ENCODE measurements at regions not wholly inside any gene's neighbourhood (a gene's known extent, or its start where the extent isn't known, plus 50 kb on each side); places are given as distances from the start of the nearest gene placed in this dataset.

DNA sequence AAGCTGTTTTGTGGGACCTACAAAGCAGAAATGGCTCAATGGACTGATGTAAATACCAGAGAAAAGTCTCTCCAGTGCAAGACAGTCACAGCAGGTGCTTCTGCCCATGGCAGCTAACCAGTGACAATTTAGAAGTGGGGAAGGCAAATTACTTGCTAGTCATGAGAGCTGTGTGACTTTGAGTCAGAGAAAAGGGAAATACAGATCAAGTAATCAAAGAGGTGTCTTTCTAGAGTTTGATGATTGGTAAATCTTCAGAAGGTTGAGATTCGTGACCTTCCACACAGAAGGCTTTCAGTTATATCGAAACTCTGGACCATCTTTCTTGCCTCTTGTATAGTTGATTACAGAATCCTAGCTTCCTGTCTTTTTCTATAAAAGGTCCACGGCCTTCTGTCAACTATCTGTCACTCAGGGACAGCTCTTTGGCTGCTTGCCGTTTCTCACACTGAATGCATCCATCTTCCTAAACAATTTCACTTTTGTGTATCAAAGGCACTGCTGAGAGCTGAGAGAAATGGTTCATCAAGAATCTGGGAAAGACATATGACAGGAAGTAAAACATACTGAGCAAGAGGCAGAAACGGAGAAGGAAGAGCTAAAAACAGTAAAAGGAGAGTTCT lies 993.9 kb upstream of the ACO1 start:
- RAD21 ChIA-PET (ENCODE audit: unreplicated experiment) = interaction anchor here (1.0 kb wide), 1 partner anchor 11 kb away, joined by 3 read pairs; no protein-coding TSS in a partner anchor
- Histone ChIP-seq H3K9ac (ENCODE audit: control insufficient read depth, insufficient read depth, low read length) (no peak overlapping the region), H3K4me2 (ENCODE audit: control insufficient read depth, insufficient read depth) (no peak overlapping the region), H3K4me3 (no peak overlapping the region), H3K79me2 (ENCODE audit: control insufficient read depth, insufficient read depth, low read length) (no peaks in the 10 kb centered on the region), H3K27ac (ENCODE audit: control insufficient read depth, insufficient read depth) (no peak overlapping the region), H3K4me1 (ENCODE audit: control insufficient read depth, insufficient read depth, low read length) (no peaks in the 10 kb centered on the region), H3K36me3 (ENCODE audit: control insufficient read depth in 2 of 2, insufficient read depth in 2 of 2, low read length in 1 of 2) (no peaks in the 10 kb centered on the region), H2AFZ (ENCODE audit: control insufficient read depth, low read depth, low read length) (peak overlapping the region; percentile 58), H3K9me3 (replicated peaks; ENCODE audit: control insufficient read depth, insufficient read depth, low read length) (no peaks in the 10 kb centered on the region), H4K20me1 (ENCODE audit: control insufficient read depth, insufficient read depth) (no peaks in the 10 kb centered on the region), H3K27me3 (replicated peaks in 1 of 2; ENCODE audit: control insufficient read depth in 2 of 2, insufficient read depth in 2 of 2, low read length in 1 of 2) (no peaks in the 10 kb centered on the region)
- FAIRE-seq (no peak), ATAC-seq (peak; percentile 60), DNase-seq (ENCODE audit: low read depth, low spot score) (no peak)
- POLR2A ChIA-PET = no interaction called here
- no TSS peak for BruUV-seq (replicated peaks)
- 8% methylated on average over 5 of the region's 5 CpGs for WGBS (ENCODE audit: insufficient coverage, insufficient replicate concordance, low lambda C conversion rate, missing lambda C conversion rate)
- in situ Hi-C loops (cut with MboI) = no loop called here
- TF ChIP-seq, protein P1, sequence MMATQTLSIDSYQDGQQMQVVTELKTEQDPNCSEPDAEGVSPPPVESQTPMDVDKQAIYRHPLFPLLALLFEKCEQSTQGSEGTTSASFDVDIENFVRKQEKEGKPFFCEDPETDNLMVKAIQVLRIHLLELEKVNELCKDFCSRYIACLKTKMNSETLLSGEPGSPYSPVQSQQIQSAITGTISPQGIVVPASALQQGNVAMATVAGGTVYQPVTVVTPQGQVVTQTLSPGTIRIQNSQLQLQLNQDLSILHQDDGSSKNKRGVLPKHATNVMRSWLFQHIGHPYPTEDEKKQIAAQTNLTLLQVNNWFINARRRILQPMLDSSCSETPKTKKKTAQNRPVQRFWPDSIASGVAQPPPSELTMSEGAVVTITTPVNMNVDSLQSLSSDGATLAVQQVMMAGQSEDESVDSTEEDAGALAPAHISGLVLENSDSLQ (IDR thresholded peaks at IDR 0.05) = peak; percentile 35; the same call in 1 of the 2 replicates
- TF ChIP-seq SUZ12 (IDR thresholded peaks at IDR 0.05; ENCODE audit: unreplicated experiment) = no peak
- CTCF ChIA-PET = interaction anchor here (1.1 to 1.7 kb wide), 3 partner anchors 11 to 152 kb away, joined by 3 read pairs; no protein-coding TSS in a partner anchor
- SMC1A ChIA-PET (ENCODE audit: uncharacterized antibody, unreplicated experiment) = interaction anchor here (0.6 to 2.3 kb wide), 9 partner anchors 9 to 89 kb away, joined by 3 to 8 read pairs (median 3); no protein-coding TSS in a partner anchor
- intact Hi-C loops (cut with micrococcal nuclease; ENCODE audit: unreplicated experiment) = no loop called here

DNA sequence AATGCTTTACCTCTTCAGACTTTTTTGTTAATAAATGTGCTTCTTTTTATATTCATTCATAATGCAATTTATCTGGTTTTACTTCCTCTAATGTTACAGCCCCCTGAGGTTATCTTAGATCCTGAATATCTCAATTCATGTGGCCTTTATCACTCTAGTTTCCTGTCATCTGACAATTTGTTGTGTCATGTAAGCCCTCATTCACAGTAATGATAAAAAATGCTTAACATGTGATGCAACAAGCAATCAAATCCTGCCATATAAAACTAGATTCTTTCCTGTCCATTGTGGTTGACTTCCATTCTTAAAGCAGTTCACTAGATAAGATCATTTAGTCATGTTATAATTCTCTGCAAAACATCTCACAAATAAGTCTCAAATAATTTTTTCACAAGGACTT lies 991.2 kb upstream of the ACO1 start:
- Histone ChIP-seq H4K20me1 (ENCODE audit: control insufficient read depth, insufficient read depth) (no peaks in the 10 kb centered on the region), H3K27me3 (replicated peaks in 1 of 2; ENCODE audit: control insufficient read depth in 2 of 2, insufficient read depth in 2 of 2, low read length in 1 of 2) (no peaks in the 10 kb centered on the region), H3K4me3 (no peak overlapping the region), H3K4me2 (ENCODE audit: control insufficient read depth, insufficient read depth) (no peak overlapping the region), H2AFZ (ENCODE audit: control insufficient read depth, low read depth, low read length) (no peak overlapping the region), H3K36me3 (ENCODE audit: control insufficient read depth in 2 of 2, insufficient read depth in 2 of 2, low read length in 1 of 2) (no peaks in the 10 kb centered on the region), H3K27ac (ENCODE audit: control insufficient read depth, insufficient read depth) (no peak overlapping the region), H3K4me1 (ENCODE audit: control insufficient read depth, insufficient read depth, low read length) (no peaks in the 10 kb centered on the region), H3K9me3 (replicated peaks; ENCODE audit: control insufficient read depth, insufficient read depth, low read length) (no peaks in the 10 kb centered on the region), H3K79me2 (ENCODE audit: control insufficient read depth, insufficient read depth, low read length) (no peaks in the 10 kb centered on the region), H3K9ac (ENCODE audit: control insufficient read depth, insufficient read depth, low read length) (no peak overlapping the region)
- FAIRE-seq (no peak), ATAC-seq (0 out of 3 replicates have a peak, but pooled peaks have one; percentile 29), DNase-seq (ENCODE audit: low read depth, low spot score) (no peak)
- RAD21 ChIA-PET (ENCODE audit: unreplicated experiment) = interaction anchor here (1.8 kb wide), 1 partner anchor 150 kb away, joined by 8 read pairs; no protein-coding TSS in a partner anchor
- 0 out of 4 replicates have a peak, but pooled peaks of 1 of the 2 experiments have one; percentile 9 for TF ChIP-seq EP300 (IDR thresholded peaks at IDR 0.05; ENCODE audit: borderline replicate concordance in 1 of 2, control insufficient read depth in 1 of 2, low read depth in 2 of 2, low read length in 2 of 2)
- TF ChIP-seq NRF1 (conservative IDR thresholded peaks at IDR 0.05; ENCODE audit: low read depth, low read length) = no peak
- TF ChIP-seq ZZZ3 (IDR thresholded peaks at IDR 0.05; ENCODE audit: control insufficient read depth, insufficient read length, low read depth) = no peak
- no peak for TF ChIP-seq MTA3 (IDR thresholded peaks at IDR 0.05; ENCODE audit: borderline replicate concordance, low read length)
- in situ Hi-C loops (cut with MboI) = no loop called here
- CTCF ChIA-PET = no interaction called here
- BruUV-seq (replicated peaks) = no TSS peak
- intact Hi-C loops (cut with micrococcal nuclease; ENCODE audit: unreplicated experiment) = no loop called here
- SMC1A ChIA-PET (ENCODE audit: uncharacterized antibody, unreplicated experiment) = no interaction called here
- POLR2A ChIA-PET = no interaction called here
